Gastroesophageal sphincter (tissue), 4 donors: ENCODE measurements at regions not wholly inside any gene's neighbourhood (a gene's known extent, or its start where the extent isn't known, plus 50 kb on each side); places are given as distances from the start of the nearest gene placed in this dataset.

Source experiments
- ATAC-seq: fragments of 150-250 bp; one replicate; pipeline ENCODE4 v1.9.1; 2016; ENCODE audit warnings: mild to moderate bottlenecking, moderate library complexity
- H3K27ac ChIP-seq, 4 donors: fragments of 200-600 bp; sonication (generic) in 3 of 4; 1 replicate in 3 of 4; 2 replicates in 1 of 4; pipeline ENCODE4 v1.5.1; 2016 to 2019
- H3K27me3 ChIP-seq: fragments of 200-600 bp; sonication (generic); one replicate; pipeline ENCODE4 v1.5.1; 2019
- H3K36me3 ChIP-seq, 2 donors: fragments of 200-600 bp; sonication (generic); one replicate each; pipeline ENCODE4 v1.5.1; 2019; ENCODE audit warnings: control low read depth in 1 of 2
- H3K4me1 ChIP-seq, 3 donors: fragments of 200-600 bp; sonication (generic); 1 replicate in 2 of 3; 2 replicates in 1 of 3; pipeline ENCODE4 v1.5.1; 2016 to 2019; ENCODE audit warnings: control low read depth in 2 of 3
- H3K4me3 ChIP-seq, 2 donors: fragments of 200-600 bp; sonication (generic); one replicate each; pipeline ENCODE4 v1.5.1; 2019; ENCODE audit warnings: mild to moderate bottlenecking in 1 of 2, moderate library complexity in 1 of 2
- H3K9me3 ChIP-seq, 3 donors: fragments of 200-600 bp; sonication (generic); one replicate each; pipeline ENCODE4 v1.5.1; 2017 to 2019; ENCODE audit warnings: control low read depth in 2 of 3
- CTCF ChIP-seq, 4 experiments: fragments of 200-600 bp in 2 of 4; fragments of 450-650 bp in 2 of 4; sonication (generic) in 1 of 4; IDR thresholded peaks; one replicate each; pipeline ENCODE4 v1.5.1; 2017 to 2019; ENCODE audit warnings: antibody characterized with exemption in 4 of 4, mild to moderate bottlenecking in 2 of 4, moderate library complexity in 2 of 4
- EP300 ChIP-seq: sonication (generic); formaldehyde crosslinking; IDR thresholded peaks from one replicate; pipeline ENCODE4 v1.6.1; 2017; ENCODE audit warnings: antibody characterized with exemption, mild to moderate bottlenecking
- POLR2A ChIP-seq, 2 donors: fragments of 450-650 bp; IDR thresholded peaks; one replicate each; pipeline ENCODE4 v1.6.1; 2017; ENCODE audit warnings: antibody characterized with exemption in 2 of 2, mild to moderate bottlenecking in 2 of 2, moderate library complexity in 1 of 2
- POLR2AphosphoS5 ChIP-seq: sonication (generic); formaldehyde crosslinking; IDR thresholded peaks from one replicate; pipeline ENCODE4 v1.6.1; 2017; ENCODE audit warnings: antibody characterized with exemption
- WGBS, 2 donors: methylation state at CpG; one replicate each; pipeline ENCODE4 v1.1.5; 2018; ENCODE audit warnings: low coverage in 1 of 2; 5-methylcytosine and 5-hydroxymethylcytosine counted together

DNA sequence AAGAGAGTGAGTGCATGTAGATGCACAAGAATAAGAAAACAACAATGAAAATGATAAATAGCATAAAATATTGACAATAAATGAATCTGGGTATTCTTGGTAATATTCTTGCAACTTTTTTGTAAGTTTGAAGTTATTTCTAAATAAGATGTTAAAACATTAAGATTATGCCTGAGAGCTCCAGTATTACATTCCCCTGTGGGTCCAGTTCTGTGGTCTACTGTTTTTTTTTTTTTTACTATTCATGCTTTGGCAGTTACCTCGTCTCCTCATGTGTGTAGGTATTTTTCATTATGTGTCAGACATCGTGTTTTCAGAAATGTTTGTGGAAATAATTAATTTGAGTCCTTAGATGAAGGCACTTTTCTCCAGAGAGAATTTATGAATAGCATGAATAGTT is 386.2 kb downstream of the AACS start:
- H3K27ac ChIP-seq, result no peak overlapping the region
- ATAC-seq, result no peak
- H3K9me3 ChIP-seq, result peaks cover 0 to 11% (median 0%) of the 10 kb centered on the region in 3 donors
- H3K36me3 ChIP-seq, result no peaks in the 10 kb centered on the region
- TF ChIP-seq POLR2AphosphoS5 (no peak), EP300 (no peak), POLR2A (IDR thresholded peaks at IDR 0.05) (no peak), CTCF (IDR thresholded peaks at IDR 0.05) (no peak)
- WGBS, 2 donors, result 58 to 80% methylated on average over 2 of the region's 2 CpGs
- H3K4me1 ChIP-seq, result no peaks in the 10 kb centered on the region
- no peak overlapping the region for H3K4me3 ChIP-seq
- peaks cover 7% of the 10 kb centered on the region for H3K27me3 ChIP-seq

- H3K27me3 ChIP-seq, result peaks cover 15% of the 10 kb centered on the region
- TF ChIP-seq EP300, result no peak
- no peak for TF ChIP-seq POLR2A (IDR thresholded peaks at IDR 0.05)
- TF ChIP-seq POLR2AphosphoS5, result no peak
- TF ChIP-seq CTCF (IDR thresholded peaks at IDR 0.05), result no peak
- H3K9me3 ChIP-seq, result peaks cover 0 to 11% (median 0%) of the 10 kb centered on the region in 3 donors
- ATAC-seq, result no peak
- 43 to 53% methylated on average over 2 of the region's 4 CpGs for WGBS, 2 donors
- no peak overlapping the region for H3K27ac ChIP-seq
- no peaks in the 10 kb centered on the region for H3K36me3 ChIP-seq
- H3K4me1 ChIP-seq, result no peaks in the 10 kb centered on the region
- H3K4me3 ChIP-seq, result no peak overlapping the region
These were observed 388.5 kb downstream of the AACS start for GRCh38 chr12:125453751-125454150.

- Histone ChIP-seq H3K9me3 (peaks cover 0 to 11% (median 0%) of the 10 kb centered on the region in 3 donors), H3K27me3 (peaks cover 18% of the 10 kb centered on the region), H3K4me1 (no peaks in the 10 kb centered on the region), H3K27ac (no peak overlapping the region), H3K36me3 (no peaks in the 10 kb centered on the region), H3K4me3 (no peak overlapping the region)
- WGBS, 2 donors, result 43 to 55% methylated on average over 2 to 3 of the region's 3 CpGs
- no peak for ATAC-seq
- TF ChIP-seq POLR2AphosphoS5 (no peak), CTCF (IDR thresholded peaks at IDR 0.05) (no peak), POLR2A (IDR thresholded peaks at IDR 0.05) (no peak), EP300 (no peak)
These were observed 389.1 kb downstream of the AACS start for GRCh38 chr12:125454291-125454690.

DNA sequence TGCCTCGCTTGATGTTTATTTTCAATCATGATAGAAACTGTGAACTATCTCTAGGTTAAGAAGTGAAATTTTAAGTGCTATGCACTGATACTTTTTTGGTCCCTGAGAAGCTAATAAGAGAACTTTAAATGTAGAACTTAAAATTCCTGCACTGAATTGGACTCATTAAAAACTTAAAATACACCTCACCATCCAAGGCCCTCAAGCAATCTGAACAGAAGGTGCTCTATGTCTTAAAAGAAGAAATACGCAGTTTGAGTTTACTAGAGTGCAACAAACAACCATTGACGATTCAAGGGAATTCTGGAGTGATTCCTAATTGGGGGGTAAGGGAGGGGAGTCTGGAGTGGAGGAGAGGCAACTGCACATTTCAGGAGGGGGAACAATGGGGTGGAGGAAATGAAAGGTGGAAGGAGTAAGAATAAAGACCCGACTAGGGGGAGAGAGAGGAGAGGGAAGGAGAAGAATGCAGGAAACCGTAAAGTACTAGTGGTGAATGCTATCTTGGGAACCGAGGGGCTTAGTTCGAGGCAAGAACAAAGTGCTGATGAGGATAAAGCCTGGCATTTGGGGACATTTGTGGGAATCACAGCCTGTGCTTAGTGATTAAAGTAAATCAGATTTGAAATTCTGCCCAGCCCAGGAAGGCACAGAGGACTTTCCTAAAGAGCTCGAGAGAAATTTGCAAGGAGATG is 389.7 kb downstream of the AACS start:
- Histone ChIP-seq H3K27ac (no peak overlapping the region), H3K9me3 (peaks cover 0 to 11% (median 0%) of the 10 kb centered on the region in 3 donors), H3K4me1 (no peaks in the 10 kb centered on the region), H3K36me3 (no peaks in the 10 kb centered on the region), H3K4me3 (no peak overlapping the region), H3K27me3 (peaks cover 18% of the 10 kb centered on the region)
- no peak for TF ChIP-seq CTCF (IDR thresholded peaks at IDR 0.05)
- TF ChIP-seq POLR2AphosphoS5, result no peak
- TF ChIP-seq POLR2A (IDR thresholded peaks at IDR 0.05), result no peak
- TF ChIP-seq EP300, result no peak
- WGBS, 2 donors, result 46 to 68% methylated on average over 4 to 8 of the region's 8 CpGs
- ATAC-seq, result no peak

DNA sequence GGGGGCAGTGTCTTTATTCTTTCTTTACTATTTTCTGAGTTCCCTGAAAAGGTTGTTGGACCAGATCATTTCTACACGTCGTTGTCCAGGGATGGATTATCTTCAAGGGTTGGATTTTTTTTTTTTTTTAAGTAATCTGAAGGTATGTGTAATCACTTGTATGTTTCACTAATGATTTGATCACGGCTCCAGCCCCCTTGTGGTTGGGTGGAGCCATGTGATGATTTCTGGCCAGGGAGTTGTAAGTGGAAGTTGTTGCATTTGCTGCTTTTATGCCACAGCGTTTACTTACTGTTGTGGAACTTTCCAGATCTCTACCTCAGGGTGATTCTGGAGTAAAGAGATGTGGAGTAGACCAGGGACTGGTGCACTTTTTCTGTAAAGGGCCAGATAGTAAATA is 390.3 kb downstream of the AACS start:
- TF ChIP-seq POLR2AphosphoS5 (no peak), EP300 (no peak), POLR2A (IDR thresholded peaks at IDR 0.05) (no peak), CTCF (IDR thresholded peaks at IDR 0.05) (no peak)
- no peak for ATAC-seq

More for the DNA sequence above, 390.3 kb downstream of the AACS start:
- no peaks in the 10 kb centered on the region for H3K36me3 ChIP-seq
- H3K27me3 ChIP-seq, result peaks cover 18% of the 10 kb centered on the region
- 47 to 85% methylated on average over 3 to 4 of the region's 4 CpGs for WGBS, 2 donors
- H3K4me3 ChIP-seq, result no peak overlapping the region
- H3K27ac ChIP-seq, result no peak overlapping the region
- peaks cover 0 to 11% (median 0%) of the 10 kb centered on the region in 3 donors for H3K9me3 ChIP-seq
- no peaks in the 10 kb centered on the region for H3K4me1 ChIP-seq
